Urinary bladder (tissue), 3 donors: ENCODE measurements at regions not wholly inside any gene's neighbourhood (a gene's known extent, or its start where the extent isn't known, plus 50 kb on each side); places are given as distances from the start of the nearest gene placed in this dataset.

Experiments
- DNase-seq: peaks from one replicate; pipeline ENCODE4 v3.0.0-alpha.2; 2015; ENCODE audit errors: extremely low spot score
- H3K27ac ChIP-seq: one replicate; pipeline ENCODE4 v1.5.1; 2013; ENCODE audit warnings: low read depth, mild to moderate bottlenecking, moderate library complexity
- H3K36me3 ChIP-seq: one replicate; pipeline ENCODE4 v1.6.1; 2013; ENCODE audit warnings: mild to moderate bottlenecking, moderate library complexity; ENCODE audit not compliant: insufficient read depth
- H3K4me1 ChIP-seq: one replicate; pipeline ENCODE4 v1.6.1; 2013; ENCODE audit warnings: mild to moderate bottlenecking, moderate library complexity; ENCODE audit not compliant: insufficient read depth
- H3K4me3 ChIP-seq: one replicate; pipeline ENCODE4 v1.5.1; 2013; ENCODE audit warnings: low read depth, low read length
- WGBS: extraction: QIAGEN DNeasy Blood & Tissue Kit; methylation state at CpG from one replicate; pipeline ENCODE4 v1.1.7; 2013; 5-methylcytosine and 5-hydroxymethylcytosine counted together
- donor health status: healthy with polysubstance abuse.
- donor health status: healthy.

- Histone ChIP-seq H3K4me3 (no peak overlapping the region), H3K27ac (no peak overlapping the region), H3K4me1 (no peaks in the 10 kb centered on the region), H3K36me3 (no peaks in the 10 kb centered on the region)
- no peak for DNase-seq
- WGBS: 95% methylated on average over 5 of the region's 5 CpGs
These were observed 144.2 kb downstream of the HLX start for GRCh38 chr1:221023482-221023881.

DNA sequence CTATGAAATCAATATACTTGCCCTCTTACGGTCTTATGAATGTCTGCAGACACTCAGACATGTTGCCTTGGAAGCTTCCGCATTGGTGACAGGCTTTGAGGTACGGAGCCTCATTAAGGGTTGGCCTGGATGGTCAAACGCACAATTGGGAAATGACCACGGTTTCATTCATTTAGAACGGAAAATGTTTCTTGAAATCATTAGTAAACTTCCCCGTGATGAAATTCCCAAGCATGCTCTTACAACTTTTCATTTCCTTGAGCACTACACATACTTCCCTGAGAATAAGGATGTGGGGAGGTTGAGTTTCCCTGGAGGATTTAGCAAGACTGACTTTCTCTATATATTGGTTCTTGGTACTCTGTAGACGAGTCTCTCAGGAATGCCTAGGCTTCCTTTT, 146.3 kb downstream of the HLX start:
- H3K4me3 ChIP-seq: no peak overlapping the region
- WGBS: 81% methylated on average over 8 of the region's 8 CpGs

DNA sequence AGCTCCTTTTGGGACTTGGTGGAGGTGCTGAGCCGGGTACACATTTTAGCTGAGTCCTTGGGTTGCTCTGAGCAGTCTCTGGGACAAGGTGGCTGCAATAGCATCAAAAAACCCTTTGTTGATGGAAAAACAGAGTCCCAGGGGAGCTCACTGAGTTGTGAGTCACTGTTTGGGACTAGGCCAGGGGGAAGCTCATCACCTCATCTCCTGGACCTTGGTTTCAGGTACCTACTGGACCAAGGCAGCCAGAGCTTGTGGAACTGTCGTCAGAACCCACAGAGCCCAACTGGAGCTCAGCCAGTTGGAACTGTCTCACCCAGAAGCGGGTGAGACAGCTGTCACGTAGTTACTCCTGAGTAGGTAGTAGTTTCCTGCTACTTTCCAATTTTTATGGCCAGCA, 146.7 kb downstream of the HLX start:
- Histone ChIP-seq H3K4me3 (no peak overlapping the region), H3K4me1 (no peaks in the 10 kb centered on the region), H3K27ac (no peak overlapping the region), H3K36me3 (no peaks in the 10 kb centered on the region)
- WGBS: 83% methylated on average over 4 of the region's 4 CpGs
- DNase-seq: no peak

More for the DNA sequence above, 146.3 kb downstream of the HLX start:
- DNase-seq: no peak
- H3K27ac ChIP-seq: no peak overlapping the region
- no peaks in the 10 kb centered on the region for H3K4me1 ChIP-seq
- H3K36me3 ChIP-seq: no peaks in the 10 kb centered on the region

GRCh38 chr1:221029981-221030649, 150.9 kb downstream of the HLX start:
- WGBS: 26% methylated on average over 5 of the region's 5 CpGs

GRCh38 chr1:221030990-221031389, 151.7 kb downstream of the HLX start:
- no peak overlapping the region for H3K27ac ChIP-seq
- 70% methylated on average over 3 of the region's 3 CpGs for WGBS
- no peak for DNase-seq
- no peaks in the 10 kb centered on the region for H3K4me1 ChIP-seq
- H3K4me3 ChIP-seq: no peak overlapping the region
- no peaks in the 10 kb centered on the region for H3K36me3 ChIP-seq

More at GRCh38 chr1:221029981-221030649, 150.9 kb downstream of the HLX start:
- peak; percentile 72 for DNase-seq
- Histone ChIP-seq H3K4me3 (no peak overlapping the region), H3K27ac (no peak overlapping the region), H3K4me1 (no peaks in the 10 kb centered on the region), H3K36me3 (no peaks in the 10 kb centered on the region)

DNA sequence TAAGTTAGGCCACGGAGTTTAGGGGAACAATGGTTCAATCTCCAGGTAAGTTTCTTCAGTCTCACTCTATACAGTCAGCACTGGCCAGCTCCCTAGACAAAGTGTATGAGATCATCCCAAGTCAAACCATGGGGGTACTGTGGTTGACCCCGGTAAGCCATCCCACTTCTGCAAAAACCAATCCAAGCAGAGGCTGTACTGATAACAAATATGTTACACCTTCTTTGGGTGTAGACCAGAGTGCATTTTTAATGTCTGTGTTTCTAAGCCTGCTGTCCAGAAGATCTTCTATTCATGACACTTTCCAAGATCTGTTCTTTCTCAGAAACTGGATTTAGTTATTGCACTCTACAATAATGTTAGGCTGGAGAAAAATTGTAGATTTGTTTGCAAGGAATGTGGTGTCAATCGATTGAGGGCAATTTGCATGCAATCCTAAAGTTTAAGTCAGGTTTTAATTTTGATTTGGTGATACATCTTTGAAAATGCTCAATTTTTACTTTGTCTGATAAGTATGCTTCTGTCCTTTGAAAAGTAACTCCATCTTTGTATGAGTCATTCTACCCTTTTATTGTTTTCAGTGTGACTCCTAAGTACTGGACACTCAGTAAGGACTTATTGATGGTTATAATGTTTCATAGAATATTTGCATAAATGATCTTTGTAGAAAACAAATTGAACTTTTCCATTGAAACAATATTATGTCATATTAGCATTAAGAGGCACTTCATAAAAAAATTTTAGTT, 152.4 kb downstream of the HLX start:
- Histone ChIP-seq H3K27ac (no peak overlapping the region), H3K4me1 (no peaks in the 10 kb centered on the region), H3K36me3 (no peaks in the 10 kb centered on the region), H3K4me3 (no peak overlapping the region)
- DNase-seq: no peak
- WGBS: 80% methylated on average over 3 of the region's 3 CpGs

- H3K27ac ChIP-seq: no peak overlapping the region
- H3K4me1 ChIP-seq: no peaks in the 10 kb centered on the region
- no peak overlapping the region for H3K4me3 ChIP-seq
- no peaks in the 10 kb centered on the region for H3K36me3 ChIP-seq
- no peak for DNase-seq
These were observed 153.0 kb downstream of the HLX start for GRCh38 chr1:221032204-221032585.

DNA sequence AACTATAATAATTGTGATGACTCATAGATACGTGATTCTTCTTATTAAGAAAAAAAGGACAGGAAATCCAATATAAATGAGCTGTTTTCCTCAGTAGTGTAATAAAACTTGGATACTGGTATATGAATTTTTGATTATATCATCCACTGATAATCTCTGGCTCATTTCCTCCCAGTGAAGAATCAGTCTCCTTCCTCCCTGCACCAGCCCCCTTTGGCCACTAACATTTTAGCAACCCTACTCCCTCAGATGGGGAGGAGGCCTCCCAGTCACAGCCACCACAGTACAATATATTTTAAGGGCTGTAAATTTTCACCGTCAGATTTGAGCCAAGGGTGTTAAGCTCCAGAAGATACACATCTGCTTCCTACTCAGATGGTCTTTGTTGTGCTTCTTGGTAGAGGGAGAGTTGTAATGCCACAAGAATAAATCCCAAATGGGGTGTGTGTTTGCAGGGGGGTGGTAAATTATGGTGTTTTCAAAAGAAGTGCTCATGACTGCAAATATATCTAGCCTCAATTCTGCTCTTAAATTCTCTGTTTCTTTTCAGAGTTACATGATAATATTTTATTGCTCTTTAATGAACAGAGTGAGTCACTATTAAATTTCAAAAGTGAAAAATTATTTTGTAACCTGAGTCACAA, 153.5 kb downstream of the HLX start:
- WGBS: 25% methylated on average over 2 of the region's 2 CpGs

GRCh38 chr1:221035662-221036153, 156.5 kb downstream of the HLX start:
- H3K27ac ChIP-seq: no peak overlapping the region
- WGBS: 38% methylated on average over 6 of the region's 6 CpGs
- no peak overlapping the region for H3K4me3 ChIP-seq
- no peaks in the 10 kb centered on the region for H3K36me3 ChIP-seq
- no peaks in the 10 kb centered on the region for H3K4me1 ChIP-seq
- no peak for DNase-seq

More for the DNA sequence above, 153.5 kb downstream of the HLX start:
- Histone ChIP-seq H3K4me1 (no peaks in the 10 kb centered on the region), H3K27ac (no peak overlapping the region), H3K36me3 (no peaks in the 10 kb centered on the region), H3K4me3 (no peak overlapping the region)
- DNase-seq: peak; percentile 52

DNA sequence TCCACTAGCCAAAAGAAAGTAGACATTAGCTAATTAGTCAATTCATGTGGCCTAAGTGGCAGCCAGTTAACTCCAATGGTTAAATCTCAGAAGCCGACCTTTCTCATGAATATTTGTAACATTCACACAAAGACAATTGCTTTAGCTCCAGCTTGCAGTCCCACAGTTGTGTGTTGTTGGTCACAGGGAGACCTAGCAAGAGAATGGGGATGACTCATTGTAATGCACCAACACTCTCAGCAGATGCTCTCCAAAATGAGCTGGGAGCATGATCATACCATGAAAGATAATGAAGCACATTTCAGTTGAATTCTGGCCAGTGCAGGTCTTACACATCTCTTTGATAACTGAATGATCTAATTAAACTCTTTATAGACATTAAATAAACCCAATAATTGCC, 160.4 kb downstream of the HLX start:
- no peak for DNase-seq
- WGBS: 90% methylated on average over 1 of the region's 1 CpG

DNA sequence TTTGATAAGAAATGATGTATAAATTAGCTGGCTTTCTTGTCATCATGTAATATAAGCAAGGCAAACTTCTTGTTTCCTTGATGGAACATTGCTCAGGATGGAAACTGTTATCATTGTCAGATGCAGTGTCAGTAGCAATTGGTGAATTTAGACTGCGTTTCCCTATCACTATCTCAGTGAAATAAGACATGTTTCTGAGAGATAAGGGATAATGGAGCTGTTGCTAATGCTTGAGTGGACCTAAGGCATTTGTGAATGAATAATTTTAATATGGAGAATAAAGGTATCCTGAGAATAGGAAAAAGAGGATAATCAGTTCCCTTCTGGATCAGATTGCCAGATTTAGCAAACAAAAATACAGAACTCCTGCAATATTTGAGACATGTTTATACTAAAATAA, 160.9 kb downstream of the HLX start:
- no peak overlapping the region for H3K4me3 ChIP-seq
- no peaks in the 10 kb centered on the region for H3K36me3 ChIP-seq

More for the DNA sequence above, 160.4 kb downstream of the HLX start:
- no peak overlapping the region for H3K27ac ChIP-seq
- no peaks in the 10 kb centered on the region for H3K36me3 ChIP-seq
- no peaks in the 10 kb centered on the region for H3K4me1 ChIP-seq
- no peak overlapping the region for H3K4me3 ChIP-seq

GRCh38 chr1:221040691-221041285, 161.5 kb downstream of the HLX start:
- Histone ChIP-seq H3K36me3 (no peaks in the 10 kb centered on the region), H3K4me1 (no peaks in the 10 kb centered on the region), H3K27ac (no peak overlapping the region), H3K4me3 (no peak overlapping the region)
- no peak for DNase-seq
- WGBS: 86% methylated on average over 2 of the region's 2 CpGs

More for the DNA sequence above, 160.9 kb downstream of the HLX start:
- no peak overlapping the region for H3K27ac ChIP-seq
- no peak for DNase-seq
- no peaks in the 10 kb centered on the region for H3K4me1 ChIP-seq
- WGBS: 63% methylated on average over 1 of the region's 1 CpG

GRCh38 chr1:221044538-221044937, 165.3 kb downstream of the HLX start:
- Histone ChIP-seq H3K4me3 (no peak overlapping the region), H3K4me1 (no peaks in the 10 kb centered on the region), H3K36me3 (no peaks in the 10 kb centered on the region), H3K27ac (no peak overlapping the region)
- no peak for DNase-seq
